ENCODE measurements at regions not wholly inside any gene's neighbourhood (a gene's known extent, or its start where the extent isn't known, plus 50 kb on each side); places are given as distances from the start of the nearest gene placed in this dataset.

GRCh38 chr18:43590182-43590903 is 313.1 kb upstream of the SYT4 start:
- DNase-seq (ENCODE audit: low read depth): no peak

DNA sequence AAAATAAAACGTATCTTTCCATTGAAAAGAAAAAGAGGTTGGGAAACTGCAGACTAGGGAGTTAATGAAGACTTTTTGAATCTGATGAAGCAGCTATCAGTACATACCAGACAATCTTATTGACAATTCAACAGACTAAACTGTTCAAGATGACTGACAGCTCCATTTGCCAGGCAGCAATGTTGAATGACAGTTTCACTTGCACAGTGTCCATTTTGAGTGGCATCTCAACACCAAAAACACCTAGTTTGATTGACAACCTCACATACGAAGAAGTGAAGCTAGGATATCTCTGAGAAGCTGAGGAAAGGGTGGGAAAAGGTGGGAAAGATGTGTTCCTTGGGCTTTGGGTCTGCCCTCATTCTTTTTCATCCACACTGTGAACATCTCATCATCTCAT is 315.0 kb upstream of the SYT4 start:
- no peak for DNase-seq (ENCODE audit: low read depth)

More at GRCh38 chr18:43590182-43590903, 313.1 kb upstream of the SYT4 start:
- TF ChIP-seq, protein P1, sequence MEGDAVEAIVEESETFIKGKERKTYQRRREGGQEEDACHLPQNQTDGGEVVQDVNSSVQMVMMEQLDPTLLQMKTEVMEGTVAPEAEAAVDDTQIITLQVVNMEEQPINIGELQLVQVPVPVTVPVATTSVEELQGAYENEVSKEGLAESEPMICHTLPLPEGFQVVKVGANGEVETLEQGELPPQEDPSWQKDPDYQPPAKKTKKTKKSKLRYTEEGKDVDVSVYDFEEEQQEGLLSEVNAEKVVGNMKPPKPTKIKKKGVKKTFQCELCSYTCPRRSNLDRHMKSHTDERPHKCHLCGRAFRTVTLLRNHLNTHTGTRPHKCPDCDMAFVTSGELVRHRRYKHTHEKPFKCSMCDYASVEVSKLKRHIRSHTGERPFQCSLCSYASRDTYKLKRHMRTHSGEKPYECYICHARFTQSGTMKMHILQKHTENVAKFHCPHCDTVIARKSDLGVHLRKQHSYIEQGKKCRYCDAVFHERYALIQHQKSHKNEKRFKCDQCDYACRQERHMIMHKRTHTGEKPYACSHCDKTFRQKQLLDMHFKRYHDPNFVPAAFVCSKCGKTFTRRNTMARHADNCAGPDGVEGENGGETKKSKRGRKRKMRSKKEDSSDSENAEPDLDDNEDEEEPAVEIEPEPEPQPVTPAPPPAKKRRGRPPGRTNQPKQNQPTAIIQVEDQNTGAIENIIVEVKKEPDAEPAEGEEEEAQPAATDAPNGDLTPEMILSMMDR (IDR thresholded peaks at IDR 0.05; ENCODE audit: low read depth, low read length): no peak
- no peak for TF ChIP-seq POLR2A (IDR thresholded peaks at IDR 0.05; ENCODE audit: extremely low read depth, insufficient read length)
- TF ChIP-seq, protein P2, sequence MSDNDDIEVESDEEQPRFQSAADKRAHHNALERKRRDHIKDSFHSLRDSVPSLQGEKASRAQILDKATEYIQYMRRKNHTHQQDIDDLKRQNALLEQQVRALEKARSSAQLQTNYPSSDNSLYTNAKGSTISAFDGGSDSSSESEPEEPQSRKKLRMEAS (IDR thresholded peaks at IDR 0.05; ENCODE audit: low read depth, low read length): no peak
- no peak for TF ChIP-seq MYC (IDR thresholded peaks at IDR 0.05; ENCODE audit: low read depth, low read length)
- no peak overlapping the region for H3K4me3 ChIP-seq (ENCODE audit: low read depth, low read length)

GRCh38 chr18:43596105-43596712 is 318.9 kb upstream of the SYT4 start:
- TF ChIP-seq POLR2A (IDR thresholded peaks at IDR 0.05; ENCODE audit: extremely low read depth, insufficient read length): no peak
- TF ChIP-seq, protein P1 (IDR thresholded peaks at IDR 0.05; ENCODE audit: low read depth, low read length): peak; percentile 31
- DNase-seq (ENCODE audit: low read depth): peak; percentile 40
- no peak overlapping the region for H3K4me3 ChIP-seq (ENCODE audit: low read depth, low read length)

More for the DNA sequence above, 315.0 kb upstream of the SYT4 start:
- no peak for TF ChIP-seq MYC (IDR thresholded peaks at IDR 0.05; ENCODE audit: low read depth, low read length)
- no peak overlapping the region for H3K4me3 ChIP-seq (ENCODE audit: low read depth, low read length)

GRCh38 chr18:43601432-43601831 is 324.1 kb upstream of the SYT4 start:
- DNase-seq (ENCODE audit: low read depth): no peak
- no peak overlapping the region for H3K4me3 ChIP-seq (ENCODE audit: low read depth, low read length)
- TF ChIP-seq POLR2A (IDR thresholded peaks at IDR 0.05; ENCODE audit: extremely low read depth, insufficient read length) (no peak), MYC (IDR thresholded peaks at IDR 0.05; ENCODE audit: low read depth, low read length) (no peak)
- TF ChIP-seq, protein P2 (IDR thresholded peaks at IDR 0.05; ENCODE audit: low read depth, low read length): no peak
- TF ChIP-seq, protein P1 (IDR thresholded peaks at IDR 0.05; ENCODE audit: low read depth, low read length): no peak

DNA sequence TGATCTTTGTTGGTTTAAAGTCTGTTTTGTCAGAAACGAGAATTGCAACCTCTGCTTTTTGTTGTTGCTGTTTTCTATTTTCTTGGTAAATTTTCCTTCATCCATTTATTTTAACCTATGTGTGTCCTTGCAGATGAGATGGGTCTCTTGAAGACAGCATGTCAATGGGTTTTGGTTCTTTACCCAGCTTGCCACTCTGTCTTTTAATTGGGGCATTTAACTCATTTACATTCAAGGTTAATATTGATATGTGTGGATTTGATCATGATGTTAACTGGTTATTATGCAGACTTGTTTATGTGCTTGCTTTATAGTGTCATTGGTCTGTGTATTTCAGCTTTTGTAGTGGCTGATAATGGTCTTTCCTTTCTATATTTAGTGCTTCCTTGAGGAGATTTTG is 327.9 kb upstream of the SYT4 start:
- H3K4me3 ChIP-seq (ENCODE audit: low read depth, low read length): no peak overlapping the region
- DNase-seq (ENCODE audit: low read depth): no peak
- no peak for TF ChIP-seq POLR2A (IDR thresholded peaks at IDR 0.05; ENCODE audit: extremely low read depth, insufficient read length)
- TF ChIP-seq, protein P2 (IDR thresholded peaks at IDR 0.05; ENCODE audit: low read depth, low read length): no peak

DNA sequence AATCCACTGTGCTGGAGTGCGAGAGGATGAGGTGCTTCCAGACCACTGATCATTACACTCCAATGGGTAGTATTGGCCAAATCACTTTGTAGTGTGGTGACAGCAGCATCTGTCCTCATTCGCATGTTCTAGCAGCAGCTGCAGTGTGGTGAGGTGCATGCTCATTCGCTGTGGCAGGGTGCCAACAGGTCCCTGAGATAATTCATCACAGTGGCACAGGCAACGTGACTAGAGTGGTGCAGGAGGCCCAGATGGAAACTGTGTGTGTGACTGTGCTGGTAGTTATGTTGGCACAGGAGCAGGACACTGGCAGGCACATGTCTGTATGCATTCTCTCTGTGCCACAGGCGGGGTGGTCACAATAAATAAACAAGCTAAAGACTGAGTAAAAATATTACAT is 329.5 kb upstream of the SYT4 start:
- DNase-seq (ENCODE audit: low read depth): no peak
- H3K4me3 ChIP-seq (ENCODE audit: low read depth, low read length): no peak overlapping the region
- TF ChIP-seq POLR2A (IDR thresholded peaks at IDR 0.05; ENCODE audit: extremely low read depth, insufficient read length) (no peak), MYC (IDR thresholded peaks at IDR 0.05; ENCODE audit: low read depth, low read length) (no peak)
- TF ChIP-seq, protein P1 (IDR thresholded peaks at IDR 0.05; ENCODE audit: low read depth, low read length): no peak
- TF ChIP-seq, protein P2 (IDR thresholded peaks at IDR 0.05; ENCODE audit: low read depth, low read length): no peak
